ENCODE measurements at regions not wholly inside any gene's neighbourhood (a gene's known extent, or its start where the extent isn't known, plus 50 kb on each side); places are given as distances from the start of the nearest gene placed in this dataset.
"Not testable (repeated sequence)": the region's sequence is repeated elsewhere in the genome, so short reads cannot be mapped to it uniquely, and the experiment has no call there.

DNA sequence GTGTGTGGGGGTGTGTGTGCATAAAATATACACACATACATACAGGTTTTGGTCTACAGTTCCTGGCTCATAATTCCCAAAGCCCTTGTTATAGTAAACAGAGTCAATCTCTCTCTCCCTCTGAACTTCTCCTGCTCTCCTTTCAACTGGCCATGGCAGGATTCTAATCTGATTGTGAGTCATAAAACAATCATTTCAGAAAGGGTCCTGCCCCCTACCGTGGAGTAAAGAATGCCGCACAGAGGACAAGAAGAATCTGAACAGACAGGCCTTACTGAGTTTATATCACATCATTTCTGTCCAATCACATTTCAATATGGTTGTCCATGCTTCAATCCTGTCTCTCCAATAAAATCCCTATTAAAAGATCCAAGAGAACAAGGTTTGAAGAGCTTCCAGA, 416.9 kb downstream of the FRK start:
- DNase-seq (ENCODE audit: low read depth in 4 of 4, low spot score in 3 of 4): no peak

DNA sequence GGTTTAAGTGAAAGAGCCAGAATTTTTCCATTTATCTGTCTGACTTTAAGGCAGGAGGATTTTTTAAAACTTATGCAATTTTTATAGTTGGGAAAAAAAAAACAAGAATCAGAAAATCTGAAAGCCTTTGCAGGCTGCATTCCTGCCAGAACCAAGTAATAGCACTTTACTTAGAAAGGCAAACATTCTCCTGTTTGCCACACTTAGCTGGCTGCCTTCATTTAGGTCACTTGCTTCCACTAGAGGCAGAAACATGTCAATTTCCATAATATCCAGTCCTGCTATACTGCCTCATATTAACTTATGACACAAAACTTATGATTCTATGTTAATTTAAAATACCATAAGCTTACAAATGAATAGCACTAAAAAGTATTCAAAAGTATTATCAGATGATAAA, 425.8 kb downstream of the FRK start:
- DNase-seq (ENCODE audit: low read depth in 4 of 4, low spot score in 3 of 4): no peak

DNA sequence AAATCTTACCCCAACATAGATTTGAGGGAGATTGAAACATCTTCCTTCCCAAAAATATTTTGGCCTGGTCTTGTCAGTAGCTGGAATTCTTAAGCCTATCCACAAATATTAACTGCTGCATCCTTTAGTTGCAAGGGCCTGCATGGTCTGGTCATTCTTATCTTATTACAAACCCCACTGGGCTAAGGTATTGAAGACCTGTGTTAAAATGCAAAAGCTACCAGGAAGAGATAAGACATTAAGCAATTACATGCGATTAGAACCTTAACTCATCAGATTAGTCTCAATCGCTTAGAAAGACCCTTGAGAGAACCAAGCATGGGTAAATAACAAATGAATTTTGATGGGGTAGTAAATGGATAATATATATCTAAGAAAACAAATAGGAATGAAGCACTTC, 426.6 kb downstream of the FRK start:
- no peak for DNase-seq (ENCODE audit: low read depth in 4 of 4, low spot score in 3 of 4)

DNA sequence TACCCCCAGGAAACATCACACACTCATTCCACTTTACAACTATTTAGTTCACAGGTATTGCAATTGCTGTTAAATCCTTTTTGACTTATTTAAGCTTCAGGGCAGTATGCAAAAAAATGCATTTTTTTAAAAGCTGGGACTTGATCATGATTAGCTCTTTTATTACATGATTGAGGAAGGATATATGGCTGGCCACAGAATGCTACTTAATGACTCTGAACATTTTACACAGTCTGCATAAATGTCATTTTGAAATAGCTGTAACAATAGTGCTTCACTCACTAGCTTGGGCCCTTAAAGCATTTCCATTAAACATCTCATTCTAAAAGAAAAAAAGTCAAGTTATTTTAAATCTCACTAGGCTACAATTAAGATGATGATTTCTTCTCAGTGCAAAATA, 429.7 kb downstream of the FRK start:
- DNase-seq (ENCODE audit: low read depth in 4 of 4, low spot score in 3 of 4): no peak

DNA sequence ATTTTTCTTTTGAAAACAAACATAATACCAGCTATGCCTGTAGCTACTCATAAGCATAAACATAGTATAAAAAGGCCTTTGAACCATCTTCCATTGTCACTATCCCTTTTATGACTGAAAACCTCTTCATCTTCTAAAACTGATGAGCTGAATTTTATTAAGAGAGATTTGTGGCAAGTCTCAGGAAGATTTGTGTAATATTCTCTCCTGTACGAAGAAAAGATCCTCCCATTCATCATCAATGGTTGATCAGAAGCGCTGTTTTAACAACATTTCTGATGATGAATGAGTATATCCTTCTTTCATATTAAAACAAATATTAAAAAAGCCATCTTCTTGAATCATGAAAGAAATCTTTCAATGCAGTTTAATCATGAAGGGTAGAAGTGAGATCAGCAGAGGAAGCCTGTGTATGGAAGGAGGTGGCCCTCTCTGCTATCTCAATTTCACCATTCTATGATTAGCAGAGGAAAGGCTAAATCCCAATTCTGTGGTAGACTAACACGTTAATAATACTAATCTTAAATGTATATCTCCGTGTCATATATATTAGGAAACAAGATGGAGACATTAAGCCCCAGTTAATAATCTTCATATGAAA, 430.2 kb downstream of the FRK start:
- DNase-seq (ENCODE audit: low read depth in 4 of 4, low spot score in 3 of 4): no peak

DNA sequence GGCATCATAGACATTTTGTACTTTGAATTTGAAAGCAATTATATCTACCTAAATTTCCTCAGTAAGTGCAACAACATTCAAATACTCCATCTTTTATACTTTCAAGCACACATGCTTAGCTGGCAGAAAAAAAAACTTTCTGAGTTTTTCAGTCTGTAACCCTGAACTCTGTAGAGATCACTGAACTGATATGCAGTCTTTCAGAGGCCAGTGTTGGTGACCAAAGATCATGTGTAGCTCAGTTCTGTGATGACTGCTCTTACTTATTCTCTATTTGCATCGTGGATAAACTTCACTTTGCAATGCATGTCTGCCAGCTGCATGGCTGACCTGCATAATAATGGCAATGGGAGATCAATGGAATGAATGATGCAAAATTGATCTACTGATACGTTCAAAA, 431.3 kb downstream of the FRK start:
- DNase-seq (ENCODE audit: low read depth in 4 of 4, low spot score in 3 of 4): no peak

DNA sequence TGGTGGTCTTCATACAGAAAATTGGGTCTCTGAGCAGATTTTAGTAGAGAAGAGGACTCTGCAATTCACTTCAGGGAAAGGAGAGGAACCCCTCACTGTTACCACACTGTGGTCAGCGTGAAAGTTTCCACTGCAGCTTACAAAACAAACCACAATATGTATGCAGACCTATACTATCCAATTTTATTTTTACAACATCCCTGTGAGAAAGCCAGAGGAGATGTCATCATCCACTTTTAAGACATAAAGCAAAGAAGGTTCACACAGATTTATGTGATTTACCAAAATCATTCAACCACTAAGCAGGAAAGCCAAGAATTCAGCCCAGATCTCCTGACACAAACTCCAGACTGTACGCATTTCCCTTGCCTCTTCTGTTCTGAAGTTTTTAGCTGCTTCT, 442.4 kb downstream of the FRK start:
- DNase-seq (ENCODE audit: low read depth in 4 of 4, low spot score in 3 of 4): no peak

DNA sequence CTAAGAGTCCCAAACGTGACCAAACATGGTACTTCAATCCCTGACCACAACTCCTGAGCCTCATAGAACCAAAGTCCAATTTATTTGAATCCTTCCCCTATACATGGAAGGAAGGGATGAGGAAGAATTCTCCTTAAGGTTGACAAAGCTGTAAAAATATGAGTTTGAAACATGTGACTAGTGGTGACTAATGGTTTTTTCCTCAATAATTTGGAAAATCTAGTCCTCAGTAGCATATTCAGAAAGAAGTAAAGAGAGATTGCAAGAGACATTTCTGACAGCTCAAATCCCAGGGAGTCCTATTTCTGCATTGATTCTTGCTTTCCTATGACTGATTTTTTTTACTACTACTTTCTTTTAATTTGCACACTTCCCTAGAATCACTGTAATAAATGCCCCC, 443.7 kb downstream of the FRK start:
- no peak for DNase-seq (ENCODE audit: low read depth in 4 of 4, low spot score in 3 of 4)

DNA sequence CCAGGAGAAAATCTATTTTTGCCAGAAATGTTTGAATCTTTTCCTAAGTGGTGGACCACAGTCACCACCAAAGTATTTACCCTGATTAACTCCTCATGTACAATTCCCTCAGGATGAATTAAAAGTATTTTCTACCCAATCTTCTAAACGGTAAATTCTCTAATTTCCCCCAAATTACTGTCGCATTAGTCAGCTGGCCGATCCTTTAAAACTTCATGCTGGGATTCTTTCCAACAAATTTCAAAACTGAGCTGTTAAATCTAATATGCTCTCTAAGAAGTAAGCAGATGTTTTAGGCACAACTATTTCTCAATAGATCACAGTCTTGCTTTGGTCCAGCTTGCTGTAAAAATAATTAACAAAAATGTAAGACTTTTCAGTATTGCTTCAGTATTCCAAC, 447.2 kb downstream of the FRK start:
- no peak for DNase-seq (ENCODE audit: low read depth in 4 of 4, low spot score in 3 of 4)

DNA sequence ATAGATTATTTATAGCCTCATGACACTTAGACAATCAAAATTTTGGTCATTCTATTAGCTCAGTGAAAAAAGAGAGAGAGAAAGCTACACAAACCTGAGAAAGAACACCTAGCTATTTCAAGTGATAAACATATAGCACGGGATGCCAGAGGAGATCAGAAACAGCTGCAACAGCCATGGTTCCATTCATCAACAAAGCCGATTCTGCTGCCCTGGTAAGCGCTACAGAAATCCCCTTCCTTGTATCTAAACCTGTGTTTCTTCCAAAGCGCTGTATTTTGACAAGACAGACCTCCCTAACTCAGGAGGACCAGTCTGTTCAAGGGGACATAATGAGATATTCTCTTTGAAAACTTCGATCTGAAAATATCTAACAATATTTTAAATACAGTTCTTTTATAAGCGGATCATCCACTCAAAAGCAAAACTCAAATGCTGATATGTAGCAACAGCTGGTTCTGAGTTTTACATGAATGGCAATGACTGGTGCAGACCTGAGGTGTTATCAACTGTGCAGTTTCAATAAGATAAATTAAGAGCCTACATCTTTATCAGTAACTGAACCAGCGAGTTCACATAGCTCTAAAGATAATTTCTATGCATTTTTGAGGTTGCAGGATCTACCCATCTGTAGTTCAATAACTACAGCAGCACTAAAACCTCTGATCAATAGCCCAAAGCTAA, 447.8 kb downstream of the FRK start:
- no peak for DNase-seq (ENCODE audit: low read depth in 4 of 4, low spot score in 3 of 4)

DNA sequence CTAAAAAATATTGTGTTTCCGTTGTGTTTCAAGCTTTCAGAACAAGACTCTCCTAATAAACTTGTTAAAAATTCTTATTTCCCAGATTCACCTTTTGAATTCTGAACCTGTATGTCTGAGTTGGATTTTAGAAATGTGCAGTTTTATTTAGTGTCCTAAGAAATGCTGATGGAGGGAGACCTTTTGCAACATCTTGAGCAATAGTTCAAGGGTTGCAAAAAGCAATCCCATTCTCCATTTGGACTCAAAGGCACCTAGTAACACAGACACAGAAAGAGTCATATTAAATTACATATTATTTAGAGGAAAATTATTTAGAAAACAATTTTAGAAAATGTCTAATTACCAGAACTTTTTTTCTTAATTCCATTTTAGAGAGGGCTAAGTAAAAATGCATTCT, 448.5 kb downstream of the FRK start:
- DNase-seq (ENCODE audit: low read depth in 4 of 4, low spot score in 3 of 4): no peak

DNA sequence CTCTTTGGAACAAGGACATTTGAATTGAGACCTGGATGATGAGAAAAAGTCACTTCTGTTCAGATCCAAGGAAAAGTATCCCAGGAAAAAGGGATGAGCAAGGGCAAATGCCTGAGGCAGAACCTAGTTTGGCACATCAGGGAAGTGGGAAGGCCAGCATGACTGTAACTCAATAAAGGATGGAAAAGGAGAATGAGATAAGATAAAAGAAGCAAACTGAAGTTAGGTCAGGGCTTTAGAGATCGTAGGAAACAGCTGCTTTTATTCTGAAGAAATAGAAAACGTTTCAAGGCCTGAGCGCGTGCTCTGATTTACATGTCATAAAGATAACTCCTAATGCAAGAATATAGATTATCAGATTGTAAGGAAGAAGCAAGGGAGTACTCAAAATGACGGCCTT, 450.0 kb downstream of the FRK start:
- DNase-seq (ENCODE audit: low read depth in 4 of 4, low spot score in 3 of 4): no peak

DNA sequence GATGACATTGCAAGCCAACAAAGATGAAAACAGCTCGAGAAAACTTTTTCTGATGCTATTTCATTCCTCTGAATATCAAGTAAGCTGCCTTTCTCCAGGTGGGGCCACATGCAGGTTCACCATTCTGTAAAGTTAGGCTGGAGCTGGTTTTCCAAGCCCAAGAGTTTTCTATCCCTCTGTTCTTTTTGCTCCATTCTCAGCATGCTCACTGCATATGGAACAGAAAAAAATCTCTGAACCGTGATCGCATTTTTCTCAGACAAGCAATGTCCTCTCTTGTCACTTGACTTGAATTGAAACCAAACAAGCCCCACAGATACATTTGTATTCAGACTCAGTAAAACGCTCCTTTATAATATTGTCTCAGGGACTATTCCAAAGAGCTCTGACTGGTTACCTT, 451.6 kb downstream of the FRK start:
- no peak for DNase-seq (ENCODE audit: low read depth in 4 of 4, low spot score in 3 of 4)

DNA sequence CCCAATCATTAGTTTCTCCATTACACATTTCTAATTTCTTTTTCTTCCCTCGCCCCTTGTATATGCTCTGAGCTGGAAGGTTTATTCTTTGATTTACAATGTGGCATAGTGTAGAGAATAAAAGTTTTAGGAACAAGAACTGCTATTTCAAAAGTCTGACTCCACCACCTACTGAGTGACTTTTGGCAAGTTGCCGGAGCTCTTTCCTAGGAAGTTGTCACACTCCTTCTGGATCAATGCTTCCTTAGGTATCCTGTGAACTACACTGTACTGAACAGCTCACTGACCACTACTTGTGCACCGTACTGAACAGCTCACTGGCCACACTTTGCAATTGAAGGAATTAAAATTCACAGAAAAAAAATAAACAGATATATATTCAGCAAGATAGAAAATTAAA, 458.2 kb downstream of the FRK start:
- DNase-seq (ENCODE audit: low read depth in 4 of 4, low spot score in 3 of 4): no peak

DNA sequence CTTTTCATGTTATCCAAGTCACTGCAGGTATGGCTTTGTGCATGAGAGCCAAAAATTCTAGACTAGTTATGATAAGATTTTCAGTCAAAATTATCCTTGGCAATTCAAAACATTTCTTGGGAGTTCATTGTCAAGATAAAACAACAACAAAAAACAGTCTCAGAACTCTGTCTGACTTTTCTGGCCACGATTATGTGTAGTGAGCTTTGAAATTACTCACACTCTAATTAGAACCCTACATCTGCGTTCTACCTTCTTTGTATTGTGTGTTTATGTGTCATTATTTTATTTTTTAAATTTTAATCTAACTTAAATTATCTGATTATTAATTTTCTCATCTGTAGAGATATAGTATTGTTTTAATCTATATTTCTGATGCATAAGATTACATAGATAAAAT, 459.2 kb downstream of the FRK start:
- no peak for DNase-seq (ENCODE audit: low read depth in 4 of 4, low spot score in 3 of 4)

DNA sequence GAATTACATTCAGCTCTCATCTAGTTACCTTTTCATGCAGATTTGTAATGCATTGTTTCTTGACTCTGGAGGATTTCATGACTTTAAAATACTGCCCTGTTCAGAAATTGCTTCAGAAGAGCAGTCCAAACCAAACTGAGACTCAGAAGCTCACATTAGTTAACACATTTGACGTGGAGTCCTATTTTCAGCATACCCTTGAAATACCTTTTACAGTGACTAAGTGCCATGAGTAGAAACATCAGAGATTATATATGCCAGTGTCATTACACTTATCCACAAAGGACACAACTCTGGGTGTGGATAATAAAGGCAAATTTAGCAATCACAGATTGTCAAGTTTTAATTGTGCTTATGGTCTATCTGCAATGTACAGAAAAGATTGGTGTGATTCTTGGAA, 459.6 kb downstream of the FRK start:
- no peak for DNase-seq (ENCODE audit: low read depth in 4 of 4, low spot score in 3 of 4)

DNA sequence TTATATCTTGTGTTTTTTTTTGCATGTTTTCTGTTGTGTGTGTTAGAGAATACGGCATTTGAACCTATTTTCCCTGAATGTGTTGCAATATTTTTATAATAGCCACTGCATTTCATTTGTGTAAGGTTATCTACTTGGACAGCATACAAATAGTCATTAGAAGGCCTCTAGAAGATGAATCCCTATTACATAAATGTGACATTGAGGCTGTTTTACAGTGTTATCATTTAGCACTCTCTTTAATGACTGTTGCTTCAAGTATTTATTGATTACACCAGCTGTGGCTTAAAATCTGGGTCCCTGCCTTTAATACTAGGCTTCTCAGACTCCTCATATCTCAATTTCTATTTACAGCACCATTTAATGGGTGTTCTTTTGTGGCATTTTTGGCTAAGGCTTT, 465.8 kb downstream of the FRK start:
- DNase-seq (ENCODE audit: low read depth in 4 of 4, low spot score in 3 of 4): no peak

DNA sequence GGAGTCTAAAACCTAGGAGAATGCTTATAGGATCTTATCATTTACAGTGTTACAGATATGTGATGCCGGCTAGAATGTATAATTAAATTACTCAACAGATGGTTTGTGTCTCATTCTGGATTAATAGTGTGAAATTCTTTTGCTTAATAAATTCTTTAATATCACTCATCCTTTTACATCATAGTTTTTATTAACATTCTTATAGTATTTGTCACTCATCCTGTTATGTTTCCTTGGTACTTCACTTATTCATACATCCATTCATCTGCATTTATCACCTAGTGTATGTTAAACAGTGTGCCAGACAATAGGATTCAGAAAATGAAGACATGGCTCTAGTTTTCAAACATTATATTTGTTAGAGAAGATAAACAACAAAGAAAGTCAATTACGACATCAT, 468.7 kb downstream of the FRK start:
- DNase-seq (ENCODE audit: low read depth in 4 of 4, low spot score in 3 of 4): no peak

DNA sequence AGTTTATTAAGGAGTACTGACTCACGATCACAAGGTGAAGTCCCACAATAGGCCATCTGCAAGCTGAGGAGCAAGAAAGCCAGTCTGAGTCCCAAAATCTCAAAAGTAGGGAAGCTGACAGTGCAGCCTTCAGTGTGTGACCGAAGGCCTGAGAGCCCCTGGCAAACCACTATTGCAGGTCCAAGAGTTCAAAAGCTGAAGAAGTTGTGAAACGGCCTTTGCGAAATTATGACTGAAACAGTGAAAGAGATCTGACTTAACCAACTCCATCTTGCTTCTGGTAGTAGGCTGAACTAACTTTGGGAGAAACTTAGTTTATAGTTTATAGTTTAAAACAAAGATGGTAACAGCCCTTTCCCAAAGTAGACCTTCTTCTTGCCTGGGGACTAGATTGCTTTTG, 471.6 kb downstream of the FRK start:
- DNase-seq (ENCODE audit: low read depth in 4 of 4, low spot score in 3 of 4): not testable (repeated sequence)

DNA sequence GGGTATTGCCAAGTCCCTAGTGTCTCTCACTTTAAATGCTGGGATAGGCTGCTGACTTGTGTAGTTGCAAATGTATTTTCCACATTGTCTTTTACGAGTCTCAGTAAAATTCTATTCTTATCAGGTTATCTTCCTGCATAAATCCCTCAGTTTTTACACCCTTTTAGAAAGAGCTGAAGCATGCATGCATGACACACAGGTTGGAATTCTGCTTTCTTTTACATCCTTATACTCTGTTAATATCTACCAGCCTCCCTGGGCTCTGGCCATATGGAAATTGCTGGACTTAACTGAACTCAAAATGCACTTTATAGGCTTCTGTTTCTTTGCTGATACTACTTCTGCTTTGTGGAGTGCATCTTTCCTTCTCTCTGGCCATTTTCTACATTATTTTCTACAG, 477.4 kb downstream of the FRK start:
- DNase-seq (ENCODE audit: low read depth in 4 of 4, low spot score in 3 of 4): no peak

DNA sequence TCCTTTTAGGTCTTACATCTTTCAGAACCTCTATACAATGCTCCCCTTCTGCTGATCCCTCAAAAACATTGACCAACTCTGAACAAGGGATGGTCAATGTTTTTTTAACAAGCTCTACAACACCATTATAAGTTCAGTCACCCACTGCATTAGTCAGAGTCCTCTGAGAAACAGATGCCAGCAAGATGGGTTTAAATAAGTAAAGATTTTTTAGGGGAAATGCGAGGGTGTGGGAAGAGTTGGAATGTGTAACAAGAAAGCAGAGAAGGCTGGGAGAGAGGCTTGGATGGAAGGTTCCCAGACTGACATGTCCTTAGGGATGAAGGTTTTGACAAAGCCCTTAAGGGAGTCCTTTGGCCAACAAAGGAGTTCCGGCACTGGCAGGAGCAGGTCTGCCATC, 478.3 kb downstream of the FRK start:
- no peak for DNase-seq (ENCODE audit: low read depth in 4 of 4, low spot score in 3 of 4)

DNA sequence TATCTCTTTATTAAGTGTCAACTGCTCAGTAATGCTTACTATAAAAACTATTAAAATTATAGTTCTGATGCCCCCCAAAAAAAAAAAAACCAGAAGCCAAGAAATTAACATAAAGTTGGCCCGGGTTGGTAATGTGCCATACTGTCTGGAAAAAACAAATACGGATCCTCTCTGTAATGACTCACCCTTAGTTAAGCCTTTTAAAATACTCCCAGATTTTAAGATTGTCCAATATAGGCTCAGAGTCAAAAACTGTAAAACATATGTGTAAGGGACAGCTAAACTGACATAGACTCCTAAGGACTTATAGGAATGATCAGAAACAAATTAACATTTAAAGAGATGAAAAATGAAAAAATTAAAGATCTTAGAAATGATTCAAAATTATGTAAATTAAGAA, 481.1 kb downstream of the FRK start:
- not testable (repeated sequence) for DNase-seq (ENCODE audit: low read depth in 4 of 4, low spot score in 3 of 4)

DNA sequence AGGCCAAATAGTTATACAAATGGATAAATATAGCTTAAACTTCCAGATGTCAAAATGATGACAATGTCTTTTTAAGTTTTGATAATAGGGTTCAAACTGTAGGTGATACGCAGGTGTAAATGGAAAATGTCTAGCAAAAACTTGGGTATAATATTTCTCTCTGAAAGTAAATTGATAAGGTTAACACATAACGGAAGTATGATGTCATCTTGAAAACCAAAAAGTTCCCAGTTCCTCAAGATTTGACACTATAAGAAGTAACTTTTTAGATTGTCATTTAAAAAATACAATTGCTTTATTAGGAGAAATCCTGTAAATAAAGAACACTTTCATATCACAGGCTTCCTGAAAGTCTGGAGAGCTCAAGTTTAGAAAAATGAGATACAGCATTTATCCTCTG, 483.4 kb downstream of the FRK start:
- DNase-seq (ENCODE audit: low read depth in 4 of 4, low spot score in 3 of 4): no peak

Data from left renal pelvis (tissue), 4 donors.